ENCODE measurements at regions not wholly inside any gene's neighbourhood (a gene's known extent, or its start where the extent isn't known, plus 50 kb on each side); places are given as distances from the start of the nearest gene placed in this dataset.
"Not testable (repeated sequence)": the region's sequence is repeated elsewhere in the genome, so short reads cannot be mapped to it uniquely, and the experiment has no call there.

DNA sequence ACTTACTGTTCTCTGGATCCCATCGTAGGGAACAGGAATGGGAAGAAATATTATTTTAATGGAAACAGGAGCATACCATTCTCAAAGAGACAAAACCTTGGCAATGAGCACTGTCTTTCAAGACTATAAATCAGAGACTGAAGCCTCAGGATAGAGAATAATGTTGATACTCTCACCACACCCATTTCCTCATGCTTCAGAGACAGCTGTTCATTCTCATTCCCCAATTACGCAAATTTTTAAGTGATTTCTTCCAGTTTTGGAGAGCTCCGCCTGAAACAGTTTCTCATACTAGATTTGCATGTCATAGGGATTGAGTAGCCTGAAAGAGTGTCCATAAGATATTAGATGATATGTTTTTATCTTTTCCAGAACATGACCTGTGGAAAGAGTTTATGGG lies 290.5 kb upstream of the RASA1 start:
- DNase-seq (ENCODE audit: low spot score): no peak

DNA sequence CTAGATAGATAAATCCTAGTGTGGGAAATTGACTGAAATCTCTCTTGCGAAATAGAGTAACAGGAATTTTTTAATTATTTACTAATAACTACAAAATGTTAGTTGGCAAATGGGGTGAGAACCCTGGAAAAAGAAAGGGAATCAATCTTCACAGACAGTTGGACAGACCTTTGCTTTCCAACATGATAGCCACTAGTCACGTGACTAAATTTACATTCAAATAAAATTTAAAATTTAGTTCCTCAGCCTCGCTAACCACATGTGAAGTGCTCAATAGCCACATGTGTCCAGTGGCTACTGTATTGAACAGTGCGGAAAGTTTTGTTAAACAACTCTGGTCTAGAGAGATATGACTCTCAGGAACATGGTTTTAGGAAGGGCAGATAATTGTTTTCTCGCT lies 289.9 kb upstream of the RASA1 start:
- DNase-seq (ENCODE audit: low spot score): no peak

DNA sequence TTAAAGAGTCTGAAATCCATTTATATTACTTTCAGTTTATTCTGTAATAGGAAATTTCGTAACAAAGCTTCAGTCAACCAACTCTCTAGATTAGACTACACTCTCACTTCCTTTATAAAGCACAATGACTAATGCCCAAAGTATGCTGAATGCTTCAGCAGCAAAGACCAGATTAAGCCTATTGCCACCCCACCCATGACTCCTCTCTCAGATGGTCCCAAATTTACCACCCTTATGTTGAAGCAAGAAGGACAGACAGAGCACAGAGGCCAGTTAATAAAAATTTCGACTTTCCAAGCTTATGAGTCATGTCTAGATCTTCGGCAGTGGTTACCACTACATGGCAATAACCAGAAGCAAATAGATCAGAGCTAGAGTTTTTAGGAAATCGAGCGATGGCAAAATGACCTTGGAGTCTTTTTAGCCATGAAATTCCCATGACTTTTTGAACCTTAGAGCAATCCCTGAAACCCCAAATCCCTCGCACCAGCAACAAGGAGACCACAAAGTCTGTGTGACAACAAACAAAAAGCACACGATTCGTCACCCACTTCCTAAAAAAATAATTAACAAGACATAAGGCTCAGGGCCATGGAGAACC lies 287.8 kb upstream of the RASA1 start:
- DNase-seq (ENCODE audit: low spot score): peak; percentile 14

DNA sequence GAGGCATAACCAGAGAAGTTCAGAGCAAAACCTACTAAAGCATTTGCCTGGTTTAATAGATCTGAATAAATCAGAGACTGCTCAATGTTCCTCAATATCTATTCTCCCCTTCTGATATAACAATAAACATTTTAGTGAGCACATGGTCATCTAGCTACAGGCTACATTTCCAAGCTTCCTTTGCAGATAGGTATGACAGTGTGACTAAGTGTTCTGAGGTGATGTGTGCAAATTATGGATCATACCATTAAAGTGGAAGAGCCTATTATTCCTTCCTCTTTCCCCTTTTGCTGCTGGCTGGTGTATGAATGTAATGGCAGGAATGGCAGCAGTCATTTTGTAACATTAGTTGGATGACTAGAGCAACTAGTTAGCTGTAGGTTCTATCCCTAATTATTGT lies 285.8 kb upstream of the RASA1 start:
- no peak for DNase-seq (ENCODE audit: low spot score)

DNA sequence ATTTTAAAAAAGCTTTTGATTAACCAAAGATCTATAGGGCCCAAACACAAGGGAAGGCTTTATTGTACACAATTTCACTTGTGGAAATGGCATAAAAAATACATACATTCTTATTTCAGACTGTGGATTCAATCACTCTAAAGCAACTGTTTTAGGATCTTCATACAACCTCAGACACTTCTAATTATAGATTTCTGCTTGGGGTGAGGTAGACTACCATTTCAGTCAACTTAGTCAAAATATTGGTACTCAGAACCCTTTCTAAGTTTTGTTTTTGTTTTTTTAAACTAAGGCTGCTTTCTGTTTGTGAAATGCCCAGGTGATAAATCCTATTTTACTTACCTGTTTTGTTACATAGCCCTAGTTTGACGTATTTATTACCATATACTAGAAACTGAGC lies 284.5 kb upstream of the RASA1 start:
- no peak for DNase-seq (ENCODE audit: low spot score)

DNA sequence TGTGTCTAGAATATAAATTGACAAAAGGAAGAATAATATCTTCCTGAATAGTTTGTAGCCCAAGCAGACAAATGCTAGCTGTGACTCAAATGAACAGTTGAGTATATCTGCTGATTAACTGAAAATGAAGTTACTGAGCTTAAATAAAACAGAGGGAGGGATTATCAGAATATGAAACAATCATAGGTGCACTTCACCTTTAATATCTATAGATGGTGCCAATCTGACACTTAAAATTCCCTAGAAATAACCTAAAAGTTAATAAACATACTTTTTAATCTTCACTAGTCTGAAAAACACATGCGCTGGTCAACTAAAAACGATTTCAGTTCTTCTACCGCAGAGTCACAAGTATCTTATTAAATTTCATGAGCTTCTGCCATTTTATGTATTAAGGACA lies 280.8 kb upstream of the RASA1 start:
- no peak for DNase-seq (ENCODE audit: low spot score)

DNA sequence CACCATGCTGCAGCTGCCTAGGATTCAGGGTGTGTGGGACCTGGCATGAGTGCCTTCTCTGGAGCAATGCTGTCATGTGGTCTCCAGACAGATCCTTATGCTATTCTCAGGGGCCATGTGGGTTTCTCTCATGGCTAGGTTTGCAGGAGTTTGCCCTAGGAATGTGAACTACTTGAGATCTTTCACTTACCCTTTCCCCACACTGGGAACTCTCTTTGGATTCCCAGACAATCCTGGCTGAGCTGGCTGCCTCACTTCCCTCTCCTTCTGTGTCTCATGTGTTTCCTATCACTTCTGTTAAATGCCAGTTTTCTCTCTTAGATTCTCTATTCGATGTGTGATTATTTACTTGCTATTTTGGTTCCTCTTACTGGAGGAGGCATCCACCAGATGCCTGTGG lies 270.2 kb upstream of the RASA1 start:
- peak; percentile 12 for DNase-seq (ENCODE audit: low spot score)

DNA sequence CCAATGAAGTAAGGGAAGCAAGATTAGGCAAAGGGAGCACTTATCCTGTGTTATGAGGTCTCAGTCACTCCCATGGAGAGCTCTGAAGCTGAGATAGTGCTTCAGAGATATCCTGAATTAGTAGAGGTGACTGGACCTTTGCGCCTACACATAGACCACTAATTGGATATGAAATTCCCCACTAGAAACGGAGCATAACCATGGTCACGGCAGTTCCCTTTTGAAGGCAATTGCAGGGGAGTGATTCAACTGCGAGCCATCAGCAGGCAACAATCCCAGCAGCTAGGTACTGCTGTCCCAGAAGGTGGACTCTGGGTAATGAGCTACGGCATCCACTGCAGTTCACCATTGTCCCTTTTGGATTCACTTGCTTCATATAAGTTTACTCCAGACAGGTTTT lies 267.7 kb upstream of the RASA1 start:
- DNase-seq (ENCODE audit: low spot score): no peak

DNA sequence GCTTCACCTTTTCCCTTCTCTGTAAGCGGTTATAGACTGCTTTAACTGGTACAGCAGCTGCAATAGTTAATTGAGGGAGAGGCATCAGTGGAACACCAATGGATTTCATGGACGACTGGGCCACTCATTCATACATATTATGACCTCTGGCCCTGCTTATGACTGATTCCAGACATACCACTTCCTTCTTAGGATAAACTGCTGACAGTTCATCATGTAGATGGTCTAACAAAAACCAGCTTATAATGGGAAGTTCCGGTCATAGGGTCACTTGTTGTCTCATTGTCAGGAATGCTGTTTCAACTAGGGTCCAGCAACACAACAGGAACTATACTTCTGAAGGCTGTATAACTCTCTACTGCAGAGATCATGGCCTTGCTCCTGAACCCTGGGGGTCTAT lies 265.2 kb upstream of the RASA1 start:
- no peak for DNase-seq (ENCODE audit: low spot score)

DNA sequence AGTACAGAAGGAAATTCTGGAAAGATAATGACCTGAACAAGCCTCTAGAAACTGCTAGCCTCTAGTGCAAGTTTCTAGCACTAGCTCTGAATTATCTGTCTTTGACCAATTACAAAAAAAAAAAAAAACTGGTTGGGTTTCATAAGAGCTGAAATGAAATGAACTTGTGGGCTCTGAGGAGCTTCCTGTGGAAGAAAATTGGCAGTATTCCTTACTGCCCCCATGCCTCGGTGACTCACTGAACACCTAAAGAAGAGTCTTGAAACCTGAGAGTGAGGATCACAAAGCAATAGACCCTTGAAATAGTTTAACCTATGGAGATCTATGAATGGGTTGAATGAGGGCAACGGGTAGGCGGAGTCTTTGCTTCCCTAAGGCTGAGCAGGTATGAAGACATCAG lies 263.6 kb upstream of the RASA1 start:
- no peak for DNase-seq (ENCODE audit: low spot score)

DNA sequence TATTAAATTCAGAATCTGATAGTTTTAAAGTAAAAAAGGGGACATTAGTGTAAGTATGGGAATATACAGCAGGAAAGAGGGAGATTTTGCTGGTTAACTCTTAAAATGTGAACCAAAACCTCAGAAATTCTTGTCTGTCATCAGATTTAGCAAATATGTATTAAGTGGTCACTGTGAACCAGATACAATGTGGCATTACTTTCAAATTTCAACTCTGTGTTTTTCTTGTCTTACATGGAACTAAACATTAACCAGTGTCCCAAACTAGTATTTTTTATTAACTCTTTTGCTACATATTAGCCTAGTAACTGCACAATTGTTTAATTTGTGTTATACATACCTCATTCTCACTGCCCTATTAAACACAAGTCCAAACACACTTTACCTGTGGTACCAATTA lies 259.9 kb upstream of the RASA1 start:
- no peak for DNase-seq (ENCODE audit: low spot score)

DNA sequence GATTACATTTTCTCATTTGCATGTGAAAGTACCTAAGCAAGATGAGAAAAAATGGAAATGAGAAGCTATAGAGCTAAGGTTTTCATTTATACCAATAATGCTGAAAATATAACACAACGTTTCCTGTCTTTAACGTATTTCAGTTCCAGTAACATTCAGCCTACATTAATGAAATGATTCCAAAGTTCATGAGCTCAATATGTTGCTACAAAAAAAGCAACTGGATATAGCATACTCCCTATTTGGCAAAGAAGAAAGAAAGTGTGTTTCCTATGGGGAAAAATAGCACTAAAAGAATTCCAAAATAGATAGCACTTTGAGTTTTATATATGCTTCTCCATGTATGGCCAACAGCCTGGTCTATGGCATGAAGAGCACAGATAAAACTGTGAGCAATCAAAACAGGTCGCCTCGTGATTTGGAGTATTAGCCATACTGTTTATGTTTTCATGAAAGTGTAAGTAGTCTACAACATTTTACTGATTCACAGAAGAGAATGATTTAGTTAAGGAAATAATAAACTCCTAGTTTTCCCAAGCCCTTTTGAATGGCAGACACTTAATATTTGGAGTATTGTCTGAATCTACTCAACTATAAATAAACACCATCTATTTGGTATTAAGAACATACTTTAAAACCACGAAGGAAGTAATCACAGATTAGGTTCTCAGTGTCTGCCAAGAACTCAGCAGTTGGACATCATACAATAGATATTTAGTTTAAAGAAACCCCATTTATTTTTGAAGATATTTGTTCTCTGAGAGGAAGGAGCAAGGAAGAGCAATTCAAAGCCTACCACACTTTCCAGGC lies 258.7 kb upstream of the RASA1 start:
- DNase-seq (ENCODE audit: low spot score): no peak

DNA sequence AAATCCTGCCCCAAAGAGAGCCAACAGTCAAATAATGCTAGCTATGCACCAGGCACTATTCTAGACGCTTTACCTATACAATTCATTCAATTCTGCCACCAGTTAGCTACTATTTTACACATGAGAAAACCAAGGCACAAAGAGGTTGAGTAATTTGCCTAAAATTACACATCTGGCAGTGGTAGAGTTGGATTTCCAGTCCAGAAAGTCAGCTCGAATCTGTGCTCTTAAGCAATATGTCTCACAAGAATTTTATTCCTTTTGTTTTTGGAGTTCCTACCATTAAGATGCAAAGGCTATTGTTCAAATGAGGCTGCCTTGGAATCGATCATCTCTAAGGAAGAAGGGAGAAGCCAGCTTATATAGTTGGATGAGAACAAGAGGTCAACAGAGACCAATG lies 256.9 kb upstream of the RASA1 start:
- no peak for DNase-seq (ENCODE audit: low spot score)

DNA sequence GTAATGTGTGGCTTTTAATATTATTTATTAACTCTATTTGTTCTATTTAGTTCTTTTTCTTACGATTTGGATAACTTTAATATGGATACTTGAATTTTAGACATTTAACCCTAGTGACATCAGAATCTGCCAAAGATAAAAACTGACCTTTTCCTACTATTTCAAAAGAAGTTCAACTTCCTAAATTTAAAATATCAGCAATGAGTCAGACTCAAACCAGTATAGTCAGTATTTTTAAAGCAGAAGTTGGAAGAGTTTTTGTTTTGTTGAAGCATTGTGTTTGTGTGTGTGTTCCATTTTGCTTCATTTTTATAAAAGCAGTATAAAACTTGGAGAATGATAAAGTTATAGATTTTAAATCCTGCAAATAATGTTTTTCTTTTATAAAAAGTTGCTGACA lies 251.8 kb upstream of the RASA1 start:
- DNase-seq (ENCODE audit: low spot score): no peak

DNA sequence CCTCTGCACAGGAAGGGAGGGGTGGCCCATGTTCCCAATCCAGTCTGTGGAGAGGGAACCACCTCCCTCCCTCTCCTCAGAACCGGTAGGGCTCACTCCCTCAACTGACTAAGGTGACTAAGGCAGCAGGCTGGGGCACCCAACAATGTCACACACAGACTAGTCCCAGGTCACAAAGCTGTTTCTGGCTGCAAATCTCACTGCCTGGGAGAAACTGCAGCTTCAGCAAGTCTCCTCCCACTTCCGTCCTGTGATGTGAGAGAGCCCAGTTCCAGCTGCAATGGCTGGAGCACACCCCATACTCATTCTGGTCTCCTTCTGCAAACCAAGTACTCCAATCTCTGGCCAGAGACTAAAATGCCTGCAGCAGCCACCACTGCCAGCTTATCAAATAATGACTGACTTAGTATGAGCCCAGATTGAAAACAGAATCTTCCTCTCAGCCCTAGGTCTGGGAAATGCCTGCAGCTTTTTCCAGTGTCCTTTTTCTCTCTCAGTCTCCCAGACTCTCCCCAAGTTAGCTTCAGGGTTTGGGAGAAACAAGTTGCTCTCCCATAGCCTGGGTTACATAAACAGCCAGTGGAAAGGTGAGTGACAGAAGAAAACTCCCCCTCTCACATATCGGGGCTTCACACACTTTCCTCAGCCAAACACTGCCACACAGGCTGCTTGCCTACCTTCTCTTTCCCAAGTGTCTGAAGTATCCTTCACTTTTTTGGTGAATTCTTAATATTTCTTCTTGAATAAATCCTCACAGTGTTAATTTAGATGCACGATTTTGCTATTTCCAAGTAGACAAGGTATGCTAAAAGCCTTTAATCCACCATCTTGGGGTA lies 247.4 kb upstream of the RASA1 start:
- peak; percentile 77 for DNase-seq (ENCODE audit: low spot score)

DNA sequence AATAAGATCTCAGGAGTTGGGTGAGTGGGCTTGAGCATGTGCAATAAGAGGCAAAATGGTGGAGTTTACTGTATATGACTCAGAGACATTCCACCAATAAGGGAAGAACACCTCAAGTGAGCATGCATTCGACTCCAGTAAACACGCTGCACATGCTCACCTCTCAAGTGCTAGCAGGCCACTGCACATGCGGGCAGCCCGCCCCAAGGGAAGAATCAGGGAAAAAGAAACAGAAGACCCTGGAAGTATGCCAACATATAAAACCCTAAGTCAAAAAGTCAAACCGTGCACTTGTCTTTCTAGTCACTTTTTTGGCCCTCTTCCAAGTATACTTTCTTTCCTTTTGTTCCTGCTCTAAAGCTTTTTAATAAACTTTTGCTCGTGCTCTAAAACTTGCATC lies 245.3 kb upstream of the RASA1 start:
- no peak for DNase-seq (ENCODE audit: low spot score)

DNA sequence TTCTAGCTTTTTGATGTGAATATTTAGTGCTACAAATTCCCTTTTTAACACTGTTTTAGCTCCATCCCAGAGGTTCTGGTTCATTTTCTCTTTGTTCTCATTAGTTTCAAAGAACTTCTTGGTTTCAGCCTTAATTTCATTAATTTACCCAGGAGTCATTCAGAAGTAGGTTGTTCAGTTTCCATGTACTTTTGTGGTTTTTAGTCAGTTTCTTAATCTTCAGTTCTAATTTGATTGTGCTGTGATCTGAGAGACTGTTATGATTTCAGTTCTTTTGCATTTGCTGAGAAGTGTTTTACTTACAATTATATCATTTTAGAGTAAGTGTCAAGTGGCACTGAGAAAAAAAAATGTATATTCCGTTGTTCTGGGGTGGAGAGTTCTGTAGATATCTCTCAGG lies 240.1 kb upstream of the RASA1 start:
- DNase-seq (ENCODE audit: low spot score): no peak

DNA sequence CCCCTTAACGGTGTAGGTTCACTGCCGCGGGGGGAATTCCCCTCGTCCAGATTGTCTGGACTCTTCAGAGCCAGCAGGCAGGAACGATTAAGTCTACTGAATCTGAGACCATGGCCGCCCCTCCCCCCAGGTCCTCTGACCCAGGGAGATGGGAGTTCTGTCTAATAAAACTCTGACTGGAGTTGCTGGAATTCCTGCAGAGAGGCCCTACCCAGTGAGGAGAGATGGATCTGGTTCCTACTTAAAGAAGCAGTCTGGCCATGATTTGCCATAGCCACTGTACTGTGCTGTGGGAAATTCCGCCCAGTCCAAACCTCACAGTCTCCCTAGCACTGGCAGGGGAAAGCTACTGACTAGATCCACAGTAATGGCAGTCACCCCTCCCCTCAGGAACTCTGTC lies 237.7 kb upstream of the RASA1 start:
- DNase-seq (ENCODE audit: low spot score): no peak

DNA sequence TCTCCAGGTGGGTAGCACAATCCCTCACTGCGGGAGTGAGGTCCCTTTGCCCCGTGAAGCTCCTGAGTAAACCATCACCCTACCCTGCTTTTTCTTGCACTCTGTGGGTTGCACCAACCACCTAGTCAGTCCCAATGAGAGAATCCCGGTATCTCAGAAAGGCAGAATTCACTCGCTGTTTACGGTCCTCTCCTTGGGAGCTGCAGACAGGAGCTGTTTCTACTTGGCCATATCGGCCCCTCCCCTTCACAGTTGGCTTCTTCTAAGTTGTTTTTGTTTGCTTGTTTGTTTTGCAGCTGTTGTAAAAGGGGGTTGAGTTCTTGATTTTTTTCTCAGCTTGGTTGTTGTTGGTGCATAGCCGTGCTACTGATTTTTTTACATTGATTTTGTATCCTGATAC lies 237.0 kb upstream of the RASA1 start:
- DNase-seq (ENCODE audit: low spot score): no peak

DNA sequence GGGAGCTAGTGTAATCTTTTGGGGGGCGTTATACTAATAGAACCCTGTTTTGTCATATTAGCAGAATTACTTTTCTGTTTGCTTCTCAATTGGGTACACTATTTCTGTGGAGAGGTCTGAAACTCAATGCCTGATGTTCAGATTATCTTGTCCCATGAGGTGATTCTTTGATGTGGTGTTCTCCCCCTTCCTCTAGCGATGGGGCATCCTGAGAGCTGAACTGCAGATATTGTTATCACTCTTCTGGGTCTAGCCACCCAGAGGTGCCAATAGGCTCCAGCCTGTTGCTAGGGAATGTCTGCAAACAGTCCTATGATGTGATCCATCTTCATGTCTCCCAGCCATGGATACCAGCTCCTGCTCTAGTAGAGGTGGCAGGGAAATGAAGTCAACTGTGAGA lies 233.1 kb upstream of the RASA1 start:
- DNase-seq (ENCODE audit: low spot score): no peak

DNA sequence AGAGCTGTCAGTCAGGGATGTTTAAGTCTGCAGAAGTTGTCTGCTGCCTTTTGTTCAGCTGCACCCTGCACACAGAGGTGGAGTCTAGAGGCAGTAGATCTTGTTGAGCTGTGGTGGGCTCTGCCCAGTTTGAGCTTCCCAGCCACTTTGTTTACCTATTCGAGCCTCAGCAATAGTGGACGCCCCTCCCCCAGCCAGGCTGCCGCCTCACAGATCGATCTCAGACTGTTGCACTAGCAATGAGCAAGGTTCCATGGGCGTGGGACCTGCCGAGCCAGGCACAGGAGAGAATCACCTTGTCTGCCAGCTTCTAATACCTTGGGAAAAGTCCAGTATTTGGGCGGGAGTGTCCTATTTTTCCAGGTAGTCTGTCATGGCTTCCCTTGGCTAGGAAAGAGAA lies 225.1 kb upstream of the RASA1 start:
- no peak for DNase-seq (ENCODE audit: low spot score)

DNA sequence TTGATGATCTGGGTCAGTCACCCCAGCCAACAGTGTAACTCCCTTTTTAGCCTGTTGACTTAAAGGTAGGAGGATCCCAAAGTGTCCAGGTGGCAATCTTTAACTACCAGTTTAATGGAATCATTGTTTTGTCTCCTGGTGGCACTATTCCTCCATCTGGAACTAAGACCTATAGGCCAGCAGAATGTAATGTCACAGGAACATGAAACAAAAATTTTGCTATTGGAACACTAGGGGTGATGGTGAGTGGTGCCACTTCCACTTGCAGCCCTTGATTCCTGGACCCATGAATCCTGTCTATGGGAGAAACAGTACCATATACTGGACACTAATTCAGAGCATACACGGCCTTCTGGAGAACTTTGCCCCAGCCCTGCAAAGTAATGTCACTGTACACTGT lies 219.5 kb upstream of the RASA1 start:
- DNase-seq (ENCODE audit: low spot score): no peak

DNA sequence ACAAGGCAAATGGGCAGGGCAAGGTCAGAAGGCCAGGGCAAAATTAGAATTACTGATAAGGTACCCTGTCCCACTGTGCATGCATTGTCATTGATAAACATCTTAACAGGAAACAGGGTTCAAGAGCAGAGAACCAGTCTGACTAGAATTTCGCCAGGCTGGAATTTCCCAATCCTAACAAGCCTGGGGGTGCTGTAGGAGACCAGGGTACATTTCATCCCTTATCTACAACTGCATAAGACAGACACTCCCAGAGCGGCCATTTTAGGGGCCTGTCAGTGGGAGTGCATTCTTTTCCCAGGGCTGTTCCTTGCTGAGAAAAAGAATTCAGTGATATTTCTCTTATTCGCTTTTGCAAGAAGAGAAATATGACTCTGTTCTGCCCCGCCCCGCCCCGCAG lies 218.7 kb upstream of the RASA1 start:
- not testable (repeated sequence) for DNase-seq (ENCODE audit: low spot score)
